ENCODE measurements at regions not wholly inside any gene's neighbourhood (a gene's known extent, or its start where the extent isn't known, plus 50 kb on each side); places are given as distances from the start of the nearest gene placed in this dataset.

GRCh38 chr21:35625576-35625975 lies 434.8 kb downstream of the SETD4 start:
- no peak overlapping the region for H3K4me3 ChIP-seq (replicated peaks; ENCODE audit: insufficient read depth, low read length)
- TF ChIP-seq GABPA (IDR thresholded peaks at IDR 0.05; ENCODE audit: low read depth) (no peak), POLR2AphosphoS5 (IDR thresholded peaks at IDR 0.05; ENCODE audit: low read depth) (no peak), REST (IDR thresholded peaks at IDR 0.05; ENCODE audit: insufficient replicate concordance, low read depth) (no peak), SPI1 (IDR thresholded peaks at IDR 0.05; ENCODE audit: borderline replicate concordance, low read depth) (no peak), CTCF (IDR thresholded peaks at IDR 0.05; ENCODE audit: insufficient read depth, low read length) (no peak)
- no peak for DNase-seq (ENCODE audit: low read depth in 1 of 2, low spot score in 1 of 2)
- peaks cover 2% of the 10 kb centered on the region for H3K27me3 ChIP-seq (ENCODE audit: insufficient read depth, poor library complexity, severe bottlenecking)
- H3K27ac ChIP-seq (replicated peaks) = no peak overlapping the region

- no peak for DNase-seq (ENCODE audit: low read depth in 1 of 2, low spot score in 1 of 2)
- Histone ChIP-seq H3K27ac (replicated peaks) (no peak overlapping the region), H3K4me3 (replicated peaks; ENCODE audit: insufficient read depth, low read length) (no peak overlapping the region), H3K27me3 (ENCODE audit: insufficient read depth, poor library complexity, severe bottlenecking) (peaks cover 2% of the 10 kb centered on the region)
- TF ChIP-seq GABPA (IDR thresholded peaks at IDR 0.05; ENCODE audit: low read depth) (no peak), POLR2AphosphoS5 (IDR thresholded peaks at IDR 0.05; ENCODE audit: low read depth) (no peak), SPI1 (IDR thresholded peaks at IDR 0.05; ENCODE audit: borderline replicate concordance, low read depth) (no peak), REST (IDR thresholded peaks at IDR 0.05; ENCODE audit: insufficient replicate concordance, low read depth) (no peak), CTCF (IDR thresholded peaks at IDR 0.05; ENCODE audit: insufficient read depth, low read length) (no peak)
These were observed 435.4 kb downstream of the SETD4 start for GRCh38 chr21:35624901-35625300.

- Histone ChIP-seq H3K27me3 (ENCODE audit: insufficient read depth, poor library complexity, severe bottlenecking) (peaks cover 2% of the 10 kb centered on the region), H3K4me3 (replicated peaks; ENCODE audit: insufficient read depth, low read length) (no peak overlapping the region), H3K27ac (replicated peaks) (no peak overlapping the region)
- no peak for TF ChIP-seq GABPA (IDR thresholded peaks at IDR 0.05; ENCODE audit: low read depth)
- TF ChIP-seq REST (IDR thresholded peaks at IDR 0.05; ENCODE audit: insufficient replicate concordance, low read depth) = no peak
- TF ChIP-seq POLR2AphosphoS5 (IDR thresholded peaks at IDR 0.05; ENCODE audit: low read depth) = no peak
- TF ChIP-seq CTCF (IDR thresholded peaks at IDR 0.05; ENCODE audit: insufficient read depth, low read length) = no peak
- TF ChIP-seq SPI1 (IDR thresholded peaks at IDR 0.05; ENCODE audit: borderline replicate concordance, low read depth) = no peak
- DNase-seq (ENCODE audit: low read depth in 1 of 2, low spot score in 1 of 2) = no peak
These were observed 437.7 kb downstream of the SETD4 start for GRCh38 chr21:35622612-35623011.

Data from HL-60 (cell line).